ENCODE measurements at regions not wholly inside any gene's neighbourhood (a gene's known extent, or its start where the extent isn't known, plus 50 kb on each side); places are given as distances from the start of the nearest gene placed in this dataset.

GRCh38 chr3:177620073-177620472, 422.8 kb upstream of the TBL1XR1 start:
- TF ChIP-seq CTCF (IDR thresholded peaks at IDR 0.05; ENCODE audit: low read depth, low read length, poor library complexity, severe bottlenecking) (no peak), EZH2phosphoT487 (IDR thresholded peaks at IDR 0.05; ENCODE audit: borderline replicate concordance, low read length) (no peak)
